Activated CD8-positive, alpha-beta T cell treated with anti-CD3 and anti-CD28 coated beads, Interleukin-2, amount 10 ng/mL, durations not matched to agents 7 days and 5 days (primary cell): ENCODE measurements at regions not wholly inside any gene's neighbourhood (a gene's known extent, or its start where the extent isn't known, plus 50 kb on each side); places are given as distances from the start of the nearest gene placed in this dataset.

Experiments
- ATAC-seq: fragments of 150-1000 bp; cut with Tn5 transposase; one replicate; pipeline ENCODE4 v1.10.0; 2021; ENCODE audit warnings: moderate library complexity
- CTCF ChIA-PET: fragments of 350-600 bp; sonication (Branson Sonifier 250); formaldehyde crosslinking; loops from one replicate; lab custom pipeline; 2021; ENCODE audit warnings: antibody characterized with exemption; lab: Charles Lee
- POLR2A ChIA-PET: fragments of 350-600 bp; sonication (Branson Sonifier 250); formaldehyde crosslinking; loops from one replicate; lab custom pipeline; 2021; ENCODE audit warnings: antibody characterized with exemption; lab: Charles Lee
- DNase-seq: peaks from one replicate; pipeline ENCODE4 v3.0.0-alpha.2; 2020
- H3K27ac Mint-ChIP-seq: one replicate; pipeline ENCODE4 v1.8.0; 2021; ENCODE audit warnings: mild to moderate bottlenecking, mixed read lengths
- H3K27me3 Mint-ChIP-seq: one replicate; pipeline ENCODE4 v1.8.0; 2021; ENCODE audit warnings: low read depth, mixed read lengths
- H3K36me3 Mint-ChIP-seq: one replicate; pipeline ENCODE4 v1.8.0; 2021; ENCODE audit warnings: low read depth, mixed read lengths
- H3K4me1 Mint-ChIP-seq: one replicate; pipeline ENCODE4 v1.8.0; 2021; ENCODE audit warnings: low read depth, mixed read lengths
- H3K4me3 Mint-ChIP-seq: one replicate; pipeline ENCODE4 v1.8.0; 2021; ENCODE audit warnings: mild to moderate bottlenecking, mixed read lengths
- H3K9me3 Mint-ChIP-seq: one replicate; pipeline ENCODE4 v1.8.0; 2022; ENCODE audit warnings: mixed read lengths; ENCODE audit not compliant: insufficient read depth

- no peaks in the 10 kb centered on the region for H3K36me3 Mint-ChIP-seq
- H3K27ac Mint-ChIP-seq = no peak overlapping the region
- H3K27me3 Mint-ChIP-seq = no peaks in the 10 kb centered on the region
- no peak overlapping the region for H3K4me3 Mint-ChIP-seq
- H3K4me1 Mint-ChIP-seq = no peaks in the 10 kb centered on the region
- DNase-seq (no peak), ATAC-seq (no peak)
- ChIA-PET CTCF (no interaction called here), POLR2A (no interaction called here)
- no peaks in the 10 kb centered on the region for H3K9me3 Mint-ChIP-seq
Observed at GRCh38 chr11:98104249-98104648, 916.5 kb upstream of the CNTN5 start.

- Mint-ChIP-seq H3K27me3 (no peaks in the 10 kb centered on the region), H3K4me1 (no peaks in the 10 kb centered on the region), H3K36me3 (no peaks in the 10 kb centered on the region), H3K27ac (no peak overlapping the region), H3K4me3 (no peak overlapping the region), H3K9me3 (peaks cover 10% of the 10 kb centered on the region)
- CTCF ChIA-PET = no interaction called here
- ATAC-seq (no peak), DNase-seq (no peak)
- POLR2A ChIA-PET = no interaction called here
Observed at GRCh38 chr11:98107736-98108135, 913.0 kb upstream of the CNTN5 start.

GRCh38 chr11:98110030-98110429 is 910.7 kb upstream of the CNTN5 start:
- Mint-ChIP-seq H3K27me3 (no peaks in the 10 kb centered on the region), H3K27ac (no peak overlapping the region), H3K9me3 (peaks cover 18% of the 10 kb centered on the region), H3K4me1 (no peaks in the 10 kb centered on the region), H3K4me3 (no peak overlapping the region), H3K36me3 (no peaks in the 10 kb centered on the region)
- ATAC-seq (no peak), DNase-seq (no peak)
- ChIA-PET POLR2A (interaction anchor here (0.5 kb wide), 1 partner anchor 50 kb away, joined by 3 read pairs; no protein-coding TSS in a partner anchor), CTCF (no interaction called here)

- H3K27me3 Mint-ChIP-seq = no peaks in the 10 kb centered on the region
- H3K36me3 Mint-ChIP-seq = no peaks in the 10 kb centered on the region
- CTCF ChIA-PET = no interaction called here
- no peak overlapping the region for H3K4me3 Mint-ChIP-seq
- ATAC-seq (no peak), DNase-seq (no peak)
- H3K27ac Mint-ChIP-seq = no peak overlapping the region
- H3K4me1 Mint-ChIP-seq = no peaks in the 10 kb centered on the region
- H3K9me3 Mint-ChIP-seq = peaks cover 17% of the 10 kb centered on the region
- POLR2A ChIA-PET = no interaction called here
Observed at GRCh38 chr11:98115873-98116272, 904.9 kb upstream of the CNTN5 start.

- Mint-ChIP-seq H3K36me3 (no peaks in the 10 kb centered on the region), H3K4me3 (no peak overlapping the region), H3K27ac (no peak overlapping the region), H3K4me1 (no peaks in the 10 kb centered on the region), H3K27me3 (no peaks in the 10 kb centered on the region), H3K9me3 (peaks cover 18% of the 10 kb centered on the region)
- ChIA-PET POLR2A (no interaction called here), CTCF (no interaction called here)
- DNase-seq (no peak), ATAC-seq (no peak)
Observed at GRCh38 chr11:98130117-98130625, 890.6 kb upstream of the CNTN5 start.

GRCh38 chr11:98136357-98136756 is 884.4 kb upstream of the CNTN5 start:
- no peak overlapping the region for H3K27ac Mint-ChIP-seq
- ChIA-PET CTCF (no interaction called here), POLR2A (no interaction called here)
- ATAC-seq (no peak), DNase-seq (no peak)
- H3K4me1 Mint-ChIP-seq = no peaks in the 10 kb centered on the region
- H3K36me3 Mint-ChIP-seq = no peaks in the 10 kb centered on the region
- H3K27me3 Mint-ChIP-seq = no peaks in the 10 kb centered on the region
- H3K4me3 Mint-ChIP-seq = no peak overlapping the region
- H3K9me3 Mint-ChIP-seq = peaks cover 16% of the 10 kb centered on the region

- H3K4me1 Mint-ChIP-seq = no peaks in the 10 kb centered on the region
- no peaks in the 10 kb centered on the region for H3K36me3 Mint-ChIP-seq
- H3K27ac Mint-ChIP-seq = no peak overlapping the region
- CTCF ChIA-PET = no interaction called here
- H3K9me3 Mint-ChIP-seq = peaks cover 19% of the 10 kb centered on the region
- POLR2A ChIA-PET = no interaction called here
- ATAC-seq (no peak), DNase-seq (no peak)
- no peak overlapping the region for H3K4me3 Mint-ChIP-seq
- H3K27me3 Mint-ChIP-seq = no peaks in the 10 kb centered on the region
Observed at GRCh38 chr11:98137437-98137836, 883.3 kb upstream of the CNTN5 start.

GRCh38 chr11:98143661-98144060 is 877.1 kb upstream of the CNTN5 start:
- ChIA-PET CTCF (no interaction called here), POLR2A (no interaction called here)
- Mint-ChIP-seq H3K4me3 (no peak overlapping the region), H3K27ac (no peak overlapping the region), H3K4me1 (no peaks in the 10 kb centered on the region), H3K36me3 (no peaks in the 10 kb centered on the region), H3K9me3 (peaks cover 29% of the 10 kb centered on the region), H3K27me3 (no peaks in the 10 kb centered on the region)
- no peak for ATAC-seq
- DNase-seq = no peak

GRCh38 chr11:98153752-98154151 is 867.0 kb upstream of the CNTN5 start:
- DNase-seq = no peak
- H3K36me3 Mint-ChIP-seq = no peaks in the 10 kb centered on the region
- H3K4me3 Mint-ChIP-seq = no peak overlapping the region
- POLR2A ChIA-PET = no interaction called here
- no peak for ATAC-seq
- H3K27ac Mint-ChIP-seq = no peak overlapping the region
- H3K27me3 Mint-ChIP-seq = no peaks in the 10 kb centered on the region
- H3K4me1 Mint-ChIP-seq = no peaks in the 10 kb centered on the region
- H3K9me3 Mint-ChIP-seq = peaks cover 10% of the 10 kb centered on the region
- CTCF ChIA-PET = no interaction called here

- DNase-seq = no peak
- peaks cover 10% of the 10 kb centered on the region for H3K9me3 Mint-ChIP-seq
- no peaks in the 10 kb centered on the region for H3K36me3 Mint-ChIP-seq
- ChIA-PET CTCF (no interaction called here), POLR2A (no interaction called here)
- no peaks in the 10 kb centered on the region for H3K4me1 Mint-ChIP-seq
- no peak overlapping the region for H3K4me3 Mint-ChIP-seq
- H3K27me3 Mint-ChIP-seq = no peaks in the 10 kb centered on the region
- no peak overlapping the region for H3K27ac Mint-ChIP-seq
- ATAC-seq = no peak
Observed at GRCh38 chr11:98155696-98156095, 865.1 kb upstream of the CNTN5 start.

GRCh38 chr11:98177925-98178324 is 842.8 kb upstream of the CNTN5 start:
- Mint-ChIP-seq H3K36me3 (no peaks in the 10 kb centered on the region), H3K27ac (no peak overlapping the region), H3K27me3 (no peaks in the 10 kb centered on the region), H3K9me3 (peaks cover 18% of the 10 kb centered on the region), H3K4me1 (no peaks in the 10 kb centered on the region), H3K4me3 (no peak overlapping the region)
- ChIA-PET POLR2A (no interaction called here), CTCF (interaction anchor here (0.7 kb wide), 1 partner anchor 98 kb away, joined by 3 read pairs; no protein-coding TSS in a partner anchor)
- DNase-seq (no peak), ATAC-seq (no peak)

- peaks cover 16% of the 10 kb centered on the region for H3K9me3 Mint-ChIP-seq
- CTCF ChIA-PET = no interaction called here
Observed at GRCh38 chr11:98180511-98180910, 840.2 kb upstream of the CNTN5 start.

GRCh38 chr11:98180921-98181320 is 839.8 kb upstream of the CNTN5 start:
- no peak overlapping the region for H3K27ac Mint-ChIP-seq
- no peaks in the 10 kb centered on the region for H3K36me3 Mint-ChIP-seq
- CTCF ChIA-PET = no interaction called here
- peaks cover 16% of the 10 kb centered on the region for H3K9me3 Mint-ChIP-seq
- H3K4me1 Mint-ChIP-seq = no peaks in the 10 kb centered on the region
- ATAC-seq (no peak), DNase-seq (no peak)
- no peaks in the 10 kb centered on the region for H3K27me3 Mint-ChIP-seq
- POLR2A ChIA-PET = no interaction called here
- no peak overlapping the region for H3K4me3 Mint-ChIP-seq

More at GRCh38 chr11:98180511-98180910, 840.2 kb upstream of the CNTN5 start:
- POLR2A ChIA-PET = no interaction called here
- Mint-ChIP-seq H3K36me3 (no peaks in the 10 kb centered on the region), H3K4me3 (no peak overlapping the region), H3K27ac (no peak overlapping the region), H3K4me1 (no peaks in the 10 kb centered on the region), H3K27me3 (no peaks in the 10 kb centered on the region)
- no peak for DNase-seq
- ATAC-seq = no peak
